Neuron (in vitro differentiated cells): ENCODE measurements at regions not wholly inside any gene's neighbourhood (a gene's known extent, or its start where the extent isn't known, plus 50 kb on each side); places are given as distances from the start of the nearest gene placed in this dataset.
"Not testable (repeated sequence)": the region's sequence is repeated elsewhere in the genome, so short reads cannot be mapped to it uniquely, and the experiment has no call there.

Experiments
- H2AFZ ChIP-seq: one replicate; pipeline ENCODE4 v1.6.1; 2013; ENCODE audit warnings: low read depth, mild to moderate bottlenecking, inconsistent platforms, low read length, moderate library complexity
- H3K27me3 ChIP-seq: one replicate; pipeline ENCODE4 v1.6.1; 2013; ENCODE audit warnings: low read length; ENCODE audit not compliant: insufficient read depth
- H3K36me3 ChIP-seq: one replicate; pipeline ENCODE4 v1.6.1; 2013; ENCODE audit warnings: low read length; ENCODE audit not compliant: insufficient read depth
- H3K4me1 ChIP-seq: one replicate; pipeline ENCODE4 v1.6.1; 2013; ENCODE audit warnings: low read length; ENCODE audit not compliant: insufficient read depth
- H3K4me3 ChIP-seq: 2 replicates; pipeline ENCODE4 v1.5.1; 2013; ENCODE audit warnings: mild to moderate bottlenecking, low read length, moderate library complexity
- H3K9me3 ChIP-seq: one replicate; pipeline ENCODE4 v1.6.1; 2013; ENCODE audit warnings: low read length

GRCh38 chrX:9410889-9411288 lies 54.0 kb upstream of the TBL1X start:
- not testable (repeated sequence) for H3K36me3 ChIP-seq, H2AFZ ChIP-seq, H3K27me3 ChIP-seq, H3K4me3 ChIP-seq, H3K9me3 ChIP-seq, H3K4me1 ChIP-seq

DNA sequence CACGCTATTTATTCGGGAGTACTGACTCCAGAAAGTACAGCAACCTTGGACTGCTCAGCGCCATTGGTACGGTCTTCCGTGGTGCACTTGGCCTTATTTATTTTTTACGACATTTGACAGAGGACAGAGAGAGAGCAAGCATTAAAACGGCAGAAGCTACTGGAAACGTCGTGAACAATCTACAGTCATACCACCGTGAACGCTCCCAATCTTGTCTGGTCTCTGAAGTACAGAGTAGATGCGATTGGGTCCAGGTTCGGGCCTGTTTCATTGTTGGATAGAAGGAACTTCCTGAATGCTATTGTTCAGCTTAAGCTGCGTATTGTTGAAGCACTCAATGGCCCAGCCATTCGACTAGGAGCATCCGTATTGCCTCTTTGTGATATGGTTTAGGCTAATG lies 53.2 kb upstream of the TBL1X start:
- not testable (repeated sequence) for H3K9me3 ChIP-seq, H2AFZ ChIP-seq, H3K4me1 ChIP-seq, H3K36me3 ChIP-seq, H3K27me3 ChIP-seq, H3K4me3 ChIP-seq

- no peaks in the 10 kb centered on the region for H3K4me1 ChIP-seq
- H3K4me3 ChIP-seq, result no peak overlapping the region
- no peaks in the 10 kb centered on the region for H3K27me3 ChIP-seq
- no peaks in the 10 kb centered on the region for H3K9me3 ChIP-seq
- no peaks in the 10 kb centered on the region for H3K36me3 ChIP-seq
- no peak overlapping the region for H2AFZ ChIP-seq
Observed at GRCh38 chrX:9414416-9414815, 50.4 kb upstream of the TBL1X start.
